ENCODE measurements at regions not wholly inside any gene's neighbourhood (a gene's known extent, or its start where the extent isn't known, plus 50 kb on each side); places are given as distances from the start of the nearest gene placed in this dataset.
A peak's percentile ranks its signal among the peaks of the same experiment; 100 is the strongest.

GRCh38 chr6:144654506-144654905 lies 369.4 kb downstream of the UTRN start:
- H3K27me3 ChIP-seq (ENCODE audit: control insufficient read depth in 1 of 2, insufficient read depth in 2 of 2, low read length in 2 of 2): no peaks in the 10 kb centered on the region
- FAIRE-seq (no peak), ATAC-seq (no peak), DNase-seq (ENCODE audit: low spot score) (no peak)
- no TSS peak for BruUV-seq (replicated peaks)
- H3K36me3 ChIP-seq (replicated peaks in 1 of 2; ENCODE audit: control insufficient read depth in 1 of 2, insufficient read depth in 2 of 2, low read length in 2 of 2): peaks cover 0 to 1% of the 10 kb centered on the region in 2 experiments; a peak in 1 of 5 replicates
- ChIA-PET CTCF (ENCODE audit: low intra/inter-chr PET ratio, low total read pairs) (no interaction called here), POLR2A (interaction anchor here (1.3 kb wide), 1 partner anchor 76 kb away, joined by 3 read pairs; no protein-coding TSS in a partner anchor)
- TF ChIP-seq FOXP1 (IDR thresholded peaks at IDR 0.05): no peak
- TF ChIP-seq FOXP1 (CRISPR knock-in tag; IDR thresholded peaks at IDR 0.05): no peak
- no peak for TF ChIP-seq ZBTB46 (CRISPR knock-in tag; IDR thresholded peaks at IDR 0.05; ENCODE audit: borderline replicate concordance)
- TF ChIP-seq YEATS2 (CRISPR knock-in tag; IDR thresholded peaks at IDR 0.05; ENCODE audit: borderline replicate concordance): no peak
- no peak for TF ChIP-seq NCOA2 (CRISPR knock-in tag; IDR thresholded peaks at IDR 0.05)
- no peak for TF ChIP-seq FOXK2 (IDR thresholded peaks at IDR 0.05)
- TF ChIP-seq FOXM1 (CRISPR knock-in tag; IDR thresholded peaks at IDR 0.05): no peak
- TF ChIP-seq TRIM24 (CRISPR knock-in tag; IDR thresholded peaks at IDR 0.05): no peak
- TF ChIP-seq NFIB (CRISPR knock-in tag; IDR thresholded peaks at IDR 0.05; ENCODE audit: borderline replicate concordance): no peak
- TF ChIP-seq RXRA (CRISPR knock-in tag; IDR thresholded peaks at IDR 0.05): no peak
- no peak for TF ChIP-seq ZNF256 (CRISPR knock-in tag; conservative IDR thresholded peaks at IDR 0.05)
- no peak for TF ChIP-seq MAZ (IDR thresholded peaks at IDR 0.05; ENCODE audit: borderline replicate concordance, low read depth, low read length)
- no peak for TF ChIP-seq MAZ (CRISPR knock-in tag; IDR thresholded peaks at IDR 0.05; ENCODE audit: low read depth)
- TF ChIP-seq TFAP4 (IDR thresholded peaks at IDR 0.05; ENCODE audit: borderline replicate concordance, low read depth): no peak
- no peak for TF ChIP-seq POGZ (CRISPR knock-in tag; IDR thresholded peaks at IDR 0.05)
- TF ChIP-seq SP1 (IDR thresholded peaks at IDR 0.05): no peak
- no peak for TF ChIP-seq SP1 (CRISPR knock-in tag; IDR thresholded peaks at IDR 0.05)
- TF ChIP-seq TERF1 (CRISPR knock-in tag; IDR thresholded peaks at IDR 0.05): no peak
- no peak for TF ChIP-seq ZNF629 (CRISPR knock-in tag; conservative IDR thresholded peaks at IDR 0.05)
- no peak for TF ChIP-seq EP300 (IDR thresholded peaks at IDR 0.05; ENCODE audit: low read depth in 2 of 2, low read length in 2 of 2)
- no peak for TF ChIP-seq EP300 (CRISPR knock-in tag; IDR thresholded peaks at IDR 0.05; ENCODE audit: borderline replicate concordance)
- no peak for TF ChIP-seq MAX (IDR thresholded peaks at IDR 0.05)
- intact Hi-C loops (cut with micrococcal nuclease; ENCODE audit: unreplicated experiment) (no loop called here), in situ Hi-C loops (cut with HindIII; ENCODE audit: extremely low pct_ligation_motif_present, low pct_unique_long_range_greater_than_20kb) (no loop called here)
- H3K4me3 ChIP-seq (replicated peaks in 1 of 3; ENCODE audit: insufficient read depth in 1 of 3, low read depth in 2 of 3, low read length in 3 of 3): peak overlapping the region in 1 of 3 experiments; percentile 1; a peak in 1 of 6 replicates
- H3K9me3 ChIP-seq (ENCODE audit: low read length): no peaks in the 10 kb centered on the region
- peak overlapping the region; percentile 71 for H3K27ac ChIP-seq (ENCODE audit: extremely low read length, insufficient read depth, low read length)
- no peak overlapping the region for H2AFZ ChIP-seq (ENCODE audit: low read length)
- H3K79me2 ChIP-seq (ENCODE audit: insufficient read depth, low read length): peaks cover 28% of the 10 kb centered on the region
- peaks cover 7% of the 10 kb centered on the region; the same call in 1 of the 2 replicates for H4K20me1 ChIP-seq (ENCODE audit: insufficient read depth, low read length)
- peak overlapping the region; percentile 63 for H3K4me2 ChIP-seq (ENCODE audit: low read depth, low read length)
- H3K9ac ChIP-seq (ENCODE audit: insufficient read depth, low read depth, low read length): peak overlapping the region; percentile 4; the same call in 1 of the 2 replicates
- WGBS (ENCODE audit: low lambda C conversion rate): 76% methylated on average over 1 of the region's 1 CpG
- H3K4me1 ChIP-seq (ENCODE audit: insufficient read depth, low read length): peaks cover 95% of the 10 kb centered on the region

All from HepG2 (cell line).